GM21825 (cell line): ENCODE measurements at regions not wholly inside any gene's neighbourhood (a gene's known extent, or its start where the extent isn't known, plus 50 kb on each side); places are given as distances from the start of the nearest gene placed in this dataset.
"Not testable (repeated sequence)": the region's sequence is repeated elsewhere in the genome, so short reads cannot be mapped to it uniquely, and the experiment has no call there.

Experiments used
- ATAC-seq: cut with Tn5 transposase; IDR thresholded peaks from one replicate; pipeline ENCODE4 v1.9.1; 2021; ENCODE audit warnings: mild to moderate bottlenecking, moderate library complexity; ENCODE audit not compliant: unreplicated experiment

DNA sequence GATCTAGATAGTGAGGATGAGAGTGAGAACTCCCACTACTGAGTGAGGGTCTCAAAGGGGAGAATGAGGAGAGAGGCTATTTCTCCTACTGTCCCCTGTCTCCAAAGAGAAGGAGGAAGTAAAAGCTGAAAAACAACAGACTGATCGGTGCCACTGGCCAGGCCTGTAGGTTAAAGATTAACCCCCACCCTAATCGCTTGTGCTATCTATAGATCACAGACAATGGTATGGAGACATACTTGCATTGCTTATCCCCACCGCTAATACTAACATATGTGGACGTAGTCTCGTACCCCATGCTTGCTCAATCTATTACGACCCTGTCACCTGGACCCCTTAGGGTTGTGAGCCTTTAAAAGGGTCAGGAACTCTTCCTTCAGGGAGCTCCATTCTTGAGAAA, 777.9 kb upstream of the TMEM132C start:
- no peak for ATAC-seq

- no peak for ATAC-seq
Observed at GRCh38 chr12:127494961-127495915, 771.7 kb upstream of the TMEM132C start.

- no peak for ATAC-seq
Observed at GRCh38 chr12:127496255-127496654, 770.7 kb upstream of the TMEM132C start.

- no peak for ATAC-seq
Observed at GRCh38 chr12:127500512-127501035, 766.4 kb upstream of the TMEM132C start.

DNA sequence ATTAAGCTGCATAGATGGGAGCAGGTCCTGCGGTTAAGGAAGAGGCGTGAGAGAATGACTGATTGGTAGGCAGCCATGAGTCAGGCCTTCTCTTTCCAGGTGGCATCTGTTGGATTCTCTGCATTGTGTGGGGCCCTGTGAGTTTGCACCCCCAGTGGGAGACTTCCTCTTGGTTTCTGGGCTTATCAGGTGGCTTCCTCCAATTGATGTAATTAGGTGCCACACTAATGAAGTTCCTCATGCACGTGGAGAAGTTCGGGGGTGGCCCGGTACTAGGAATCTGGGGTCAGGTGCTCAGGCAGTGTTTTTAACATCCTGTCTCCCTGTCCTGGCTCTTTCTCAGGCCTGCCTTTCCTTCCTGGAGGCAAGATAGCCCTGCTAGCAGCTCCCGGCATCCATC, 765.1 kb upstream of the TMEM132C start:
- no peak for ATAC-seq

- no peak for ATAC-seq
Observed at GRCh38 chr12:127503246-127503645, 763.7 kb upstream of the TMEM132C start.

- ATAC-seq, result not testable (repeated sequence)
Observed at GRCh38 chr12:127503996-127504395, 763.0 kb upstream of the TMEM132C start.

DNA sequence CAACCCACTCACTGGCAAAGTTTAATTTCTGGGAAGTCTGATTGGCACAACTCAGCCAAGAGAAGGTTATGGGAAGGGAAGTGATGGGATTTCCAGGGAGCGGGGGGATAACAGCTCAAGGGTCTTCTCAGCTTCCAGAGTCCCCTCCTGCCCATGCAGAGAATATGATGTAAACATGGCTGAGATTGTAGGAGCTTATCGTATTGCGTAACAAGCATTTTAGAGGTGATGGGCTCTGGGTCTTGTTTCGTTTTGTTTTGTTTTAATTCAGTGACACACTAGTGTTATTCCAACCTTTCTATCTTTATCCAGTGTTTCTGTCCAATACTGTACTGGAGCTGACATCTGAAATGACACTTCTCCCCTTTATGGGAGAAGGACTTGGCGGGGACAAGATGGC, 762.1 kb upstream of the TMEM132C start:
- no peak for ATAC-seq

- ATAC-seq, result no peak
Observed at GRCh38 chr12:127507341-127507740, 759.6 kb upstream of the TMEM132C start.

DNA sequence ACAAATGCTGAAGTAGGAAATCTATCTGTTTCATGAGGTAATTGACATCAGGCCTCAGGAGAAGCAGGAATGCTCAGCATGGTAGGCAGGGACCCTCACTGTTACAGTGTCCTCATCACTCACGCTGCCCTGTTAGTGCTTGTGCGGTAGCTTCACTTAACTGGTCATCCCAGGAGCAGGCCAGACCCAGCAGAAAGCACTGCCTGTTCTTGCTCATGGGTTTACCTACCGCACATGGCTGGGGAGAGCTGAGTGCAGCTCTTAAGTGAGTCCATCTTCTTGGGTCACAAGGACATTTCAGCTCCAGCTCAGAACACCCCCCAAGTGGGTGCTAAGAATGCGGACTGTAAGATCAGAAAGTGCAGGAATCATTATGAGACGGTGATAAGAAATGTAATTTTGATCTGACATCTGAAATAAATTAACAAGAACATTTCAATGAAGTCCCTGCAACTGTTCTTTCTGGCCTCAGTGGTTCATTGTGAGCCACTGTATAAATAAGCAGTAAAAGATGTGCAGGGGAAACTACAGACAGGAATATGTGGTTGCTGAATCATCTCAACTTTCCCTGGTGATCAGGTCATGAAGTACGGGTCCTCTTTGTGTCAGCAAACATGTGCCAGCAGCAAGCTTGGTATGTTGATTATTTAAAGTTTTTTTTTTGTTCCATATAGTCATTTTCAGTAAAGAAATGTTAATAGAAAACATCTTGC, 757.7 kb upstream of the TMEM132C start:
- ATAC-seq, result no peak

DNA sequence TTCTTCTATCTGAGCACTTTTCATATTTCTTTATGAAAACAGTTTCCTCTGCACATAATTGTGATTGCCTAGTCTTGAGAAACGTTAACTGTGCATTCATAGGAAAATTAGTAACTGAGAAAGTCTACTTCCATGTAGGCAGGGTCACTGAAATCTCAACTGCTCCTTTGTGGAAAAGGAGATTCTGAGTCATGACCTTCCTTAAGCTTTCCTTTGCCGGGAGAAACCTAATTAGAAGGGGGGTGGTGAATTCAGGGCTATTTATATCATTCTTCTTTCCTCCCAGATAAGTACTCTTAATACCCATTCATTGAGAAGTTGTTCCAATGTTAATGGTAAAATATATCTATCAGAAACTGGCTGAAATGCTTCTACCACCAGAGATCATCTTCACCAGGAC, 751.0 kb upstream of the TMEM132C start:
- ATAC-seq, result no peak

DNA sequence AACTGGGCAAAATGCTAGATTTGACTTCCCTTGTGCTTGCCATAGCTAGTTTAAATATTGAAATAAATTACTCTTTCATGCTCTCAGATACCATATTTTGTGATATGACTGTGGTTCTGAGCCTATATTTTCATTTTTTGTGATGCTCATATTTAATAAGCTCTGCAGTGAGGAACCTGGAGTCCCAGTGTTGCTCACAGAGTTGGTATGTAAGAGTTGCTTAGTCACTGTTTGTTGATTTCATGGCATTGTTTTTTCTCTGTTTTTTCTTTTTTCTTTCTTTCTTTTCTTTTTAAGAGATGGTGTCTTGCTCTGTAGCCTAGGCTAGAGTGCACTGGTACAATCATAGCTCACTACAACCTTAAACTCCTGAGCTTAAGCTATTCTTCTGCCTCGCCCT, 750.5 kb upstream of the TMEM132C start:
- no peak for ATAC-seq

GRCh38 chr12:127519779-127520178, 747.2 kb upstream of the TMEM132C start:
- no peak for ATAC-seq

- ATAC-seq, result no peak
Observed at GRCh38 chr12:127526925-127527324, 740.0 kb upstream of the TMEM132C start.

DNA sequence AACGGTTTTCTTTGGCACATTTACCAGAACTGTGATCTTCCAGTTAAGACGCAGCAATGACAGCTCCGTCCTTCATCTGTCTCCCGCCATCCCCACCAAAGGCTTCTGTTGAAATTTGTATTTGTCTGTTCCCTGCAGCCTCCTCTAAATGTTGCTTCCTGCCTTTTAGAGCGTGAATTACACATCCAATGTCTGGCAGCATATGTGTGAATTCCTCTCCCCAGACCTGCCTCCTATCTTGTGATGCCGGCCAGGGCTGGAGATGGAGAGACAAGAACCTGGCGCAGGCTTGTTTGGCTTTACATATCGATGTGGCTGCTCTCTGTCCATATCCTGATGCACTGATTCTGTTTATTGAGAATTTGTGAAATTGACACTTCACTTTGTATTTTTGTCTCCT, 738.4 kb upstream of the TMEM132C start:
- no peak for ATAC-seq

GRCh38 chr12:127531542-127531941, 735.4 kb upstream of the TMEM132C start:
- ATAC-seq, result no peak

GRCh38 chr12:127533353-127533752, 733.6 kb upstream of the TMEM132C start:
- ATAC-seq, result no peak

DNA sequence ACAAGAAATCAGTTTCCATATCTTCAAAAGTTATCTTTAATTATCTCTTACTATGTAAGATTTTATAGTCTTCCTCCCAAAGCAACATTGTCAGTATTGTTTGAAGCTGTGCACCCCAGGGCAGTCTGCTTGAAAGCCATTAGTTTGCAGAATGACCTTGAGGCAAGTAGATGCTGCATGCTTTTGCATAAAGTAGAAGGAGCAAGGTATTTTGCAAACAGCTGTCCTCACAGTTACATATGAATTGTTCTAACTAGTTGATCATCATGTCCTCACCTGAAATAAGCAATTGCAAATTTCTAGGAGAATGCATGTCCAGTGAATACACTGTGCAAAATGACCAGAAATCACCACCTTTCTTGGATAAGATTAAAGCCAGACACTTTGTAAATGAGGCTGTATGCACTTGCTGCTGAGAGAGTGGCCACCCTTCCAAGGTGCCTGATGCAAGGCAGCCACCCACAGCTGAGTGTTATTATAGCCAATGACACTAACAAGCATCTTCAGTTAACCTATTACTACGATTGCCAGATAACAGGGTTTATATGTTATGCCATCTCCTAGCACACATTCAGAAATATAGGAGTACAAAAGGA, 730.0 kb upstream of the TMEM132C start:
- ATAC-seq, result no peak

GRCh38 chr12:127538316-127538715, 728.7 kb upstream of the TMEM132C start:
- ATAC-seq, result no peak

- no peak for ATAC-seq
Observed at GRCh38 chr12:127539226-127539858, 727.6 kb upstream of the TMEM132C start.

DNA sequence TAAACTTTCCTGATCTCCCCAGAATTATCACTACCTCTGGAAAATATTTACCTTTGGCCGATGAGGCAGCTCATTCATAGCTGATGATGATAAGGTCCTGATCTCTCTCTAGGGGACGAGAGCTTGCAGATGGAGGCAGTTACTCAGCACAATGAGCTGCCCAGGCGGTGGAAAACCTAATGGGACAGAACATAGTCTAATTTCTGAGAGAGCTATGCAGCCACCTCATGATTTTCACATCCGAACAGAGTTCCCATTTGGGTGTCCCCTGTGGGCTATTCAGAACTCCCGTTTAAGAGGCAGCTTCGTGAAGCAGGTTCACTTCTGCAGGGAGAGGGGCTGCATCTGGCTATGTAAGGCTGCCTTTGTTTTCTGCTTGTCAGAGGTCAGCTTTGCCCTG, 724.6 kb upstream of the TMEM132C start:
- no peak for ATAC-seq
